Neuronal stem cell (in vitro differentiated cells): ENCODE measurements at regions not wholly inside any gene's neighbourhood (a gene's known extent, or its start where the extent isn't known, plus 50 kb on each side); places are given as distances from the start of the nearest gene placed in this dataset.

ENCODE experiments used
- DNase-seq: peaks from one replicate; pipeline ENCODE4 v3.0.0-alpha.2; 2013; ENCODE audit warnings: low spot score
- H2AFZ ChIP-seq: one replicate; pipeline ENCODE4 v1.6.1; 2013; ENCODE audit warnings: mild to moderate bottlenecking, low read length, inconsistent platforms
- H2AK5ac ChIP-seq: 2 replicates; pipeline ENCODE4 v1.6.1; 2013; ENCODE audit warnings: low read depth, mild to moderate bottlenecking, inconsistent platforms, low read length, moderate library complexity, mixed read lengths
- H2BK120ac ChIP-seq: 2 replicates; pipeline ENCODE4 v1.6.1; 2013; ENCODE audit warnings: low read depth, mild to moderate bottlenecking, inconsistent platforms, low read length, moderate library complexity, mixed read lengths
- H2BK12ac ChIP-seq: one replicate; pipeline ENCODE4 v1.6.1; 2013; ENCODE audit warnings: low read length, inconsistent platforms
- H2BK15ac ChIP-seq: 2 replicates; pipeline ENCODE4 v1.6.1; 2013; ENCODE audit warnings: mild to moderate bottlenecking, low read length, inconsistent platforms, mixed read lengths
- H2BK5ac ChIP-seq: one replicate; pipeline ENCODE4 v1.6.1; 2013; ENCODE audit warnings: inconsistent platforms, mild to moderate bottlenecking, low read length, moderate library complexity
- H3K14ac ChIP-seq: one replicate; pipeline ENCODE4 v1.6.1; 2013; ENCODE audit warnings: low read length, inconsistent platforms
- H3K18ac ChIP-seq: 2 replicates; pipeline ENCODE4 v1.6.1; 2013; ENCODE audit warnings: low read length, inconsistent platforms
- H3K23ac ChIP-seq: 2 replicates; pipeline ENCODE4 v1.6.1; 2013; ENCODE audit warnings: low read depth, mild to moderate bottlenecking, mixed read lengths, low read length, inconsistent platforms; ENCODE audit not compliant: poor library complexity
- H3K27ac ChIP-seq: replicated peaks from 3 replicates; pipeline ENCODE4 v1.5.1; 2013; ENCODE audit warnings: low read length, inconsistent platforms
- H3K27me3 ChIP-seq, 3 experiments: 2 replicates each; pipeline ENCODE4 v1.6.1; 2013; ENCODE audit warnings: low read length in 3 of 3, mild to moderate bottlenecking in 2 of 3, inconsistent platforms in 1 of 3, low read depth in 1 of 3, mixed read lengths in 1 of 3, moderate library complexity in 1 of 3; ENCODE audit not compliant: control insufficient read depth in 3 of 3, insufficient read depth in 3 of 3
- H3K36me3 ChIP-seq, 2 donors: replicated peaks in 1 of 2; 2 replicates each; pipeline ENCODE4 v1.6.1; 2013; ENCODE audit warnings: low read length in 2 of 2; ENCODE audit not compliant: control insufficient read depth in 2 of 2, insufficient read depth in 2 of 2
- H3K4ac ChIP-seq: 2 replicates; pipeline ENCODE4 v1.6.1; 2013; ENCODE audit warnings: inconsistent platforms, mild to moderate bottlenecking, low read length, moderate library complexity
- H3K4me1 ChIP-seq, 2 donors: 1 replicate in 1 of 2; 2 replicates in 1 of 2; pipeline ENCODE4 v1.6.1; 2013; ENCODE audit warnings: low read length in 2 of 2, low read depth in 1 of 2; ENCODE audit not compliant: control insufficient read depth in 2 of 2, insufficient read depth in 1 of 2
- H3K4me2 ChIP-seq: one replicate; pipeline ENCODE4 v1.6.1; 2013; ENCODE audit warnings: mild to moderate bottlenecking, low read length, inconsistent platforms; ENCODE audit not compliant: insufficient read depth, poor library complexity, severe bottlenecking
- H3K4me3 ChIP-seq, 2 donors: 2 replicates each; pipeline ENCODE4 v1.5.1; 2013; ENCODE audit warnings: low read length in 2 of 2, mild to moderate bottlenecking in 2 of 2, inconsistent platforms in 1 of 2, moderate library complexity in 1 of 2
- H3K79me1 ChIP-seq: one replicate; pipeline ENCODE4 v1.6.1; 2013; ENCODE audit warnings: low read depth, mild to moderate bottlenecking, inconsistent platforms, low read length, moderate library complexity
- H3K9ac ChIP-seq: one replicate; pipeline ENCODE4 v1.6.1; 2013; ENCODE audit warnings: mild to moderate bottlenecking, low read depth, low read length, inconsistent platforms; ENCODE audit not compliant: poor library complexity
- H3K9me3 ChIP-seq, 2 donors: replicated peaks in 1 of 2; 2 replicates each; pipeline versions ENCODE3 to v1.6.1; 2013; ENCODE audit warnings: low read length in 2 of 2, mild to moderate bottlenecking in 2 of 2, inconsistent platforms in 1 of 2, low read depth in 1 of 2, mixed read lengths in 1 of 2, moderate library complexity in 1 of 2; ENCODE audit not compliant: control insufficient read depth in 2 of 2, insufficient read depth in 1 of 2
- H4K8ac ChIP-seq: one replicate; pipeline ENCODE4 v1.6.1; 2013; ENCODE audit warnings: low read depth, mild to moderate bottlenecking, inconsistent platforms, low read length, moderate library complexity
- H4K91ac ChIP-seq: one replicate; pipeline ENCODE4 v1.6.1; 2013; ENCODE audit warnings: low read length, low read depth, mild to moderate bottlenecking, inconsistent platforms; ENCODE audit not compliant: poor library complexity
- WGBS, 2 donors: extraction: QIAGEN DNeasy Blood & Tissue Kit; methylation state at CpG; one replicate each; pipeline ENCODE4 v1.1.7; 2013; ENCODE audit warnings: missing lambda C conversion rate in 2 of 2, mixed read lengths in 1 of 2; ENCODE audit not compliant: insufficient read length in 2 of 2, insufficient replicate concordance in 1 of 2; ENCODE audit errors: extremely low coverage in 2 of 2; 5-methylcytosine and 5-hydroxymethylcytosine counted together

GRCh38 chrX:34406580-34406979, 250.5 kb downstream of the TMEM47 start:
- Histone ChIP-seq H3K4me2 (no peak overlapping the region), H3K18ac (no peak overlapping the region), H3K27me3 (no peaks in the 10 kb centered on the region), H2BK15ac (no peak overlapping the region), H2BK12ac (no peak overlapping the region), H4K8ac (no peak overlapping the region), H2BK5ac (no peak overlapping the region), H3K27ac (no peak overlapping the region), H2AK5ac (no peak overlapping the region), H3K9ac (no peak overlapping the region), H3K4me1 (no peaks in the 10 kb centered on the region), H3K79me1 (no peaks in the 10 kb centered on the region), H3K23ac (no peak overlapping the region), H4K91ac (no peak overlapping the region), H3K4ac (no peak overlapping the region), H3K36me3 (no peaks in the 10 kb centered on the region), H2BK120ac (no peak overlapping the region), H2AFZ (no peak overlapping the region), H3K14ac (no peak overlapping the region), H3K9me3 (no peaks in the 10 kb centered on the region), H3K4me3 (no peak overlapping the region)
- DNase-seq, result no peak
- WGBS, 2 donors, result no CpG with 5 or more reads among the region's 1 CpG

- Histone ChIP-seq H4K91ac (no peak overlapping the region), H3K4ac (no peak overlapping the region), H3K4me1 (no peaks in the 10 kb centered on the region), H2BK12ac (no peak overlapping the region), H2AK5ac (no peak overlapping the region), H3K27ac (no peak overlapping the region), H2BK120ac (no peak overlapping the region), H3K23ac (no peak overlapping the region), H3K18ac (no peak overlapping the region), H3K27me3 (no peaks in the 10 kb centered on the region), H3K9me3 (no peaks in the 10 kb centered on the region), H2AFZ (no peak overlapping the region), H3K36me3 (no peaks in the 10 kb centered on the region), H3K4me3 (no peak overlapping the region), H3K9ac (no peak overlapping the region), H3K4me2 (no peak overlapping the region), H3K14ac (no peak overlapping the region), H2BK5ac (no peak overlapping the region), H4K8ac (no peak overlapping the region), H3K79me1 (no peaks in the 10 kb centered on the region), H2BK15ac (no peak overlapping the region)
- no CpG with 5 or more reads among the region's 7 CpGs for WGBS, 2 donors
- no peak for DNase-seq
Measured at GRCh38 chrX:34404386-34405070, 252.6 kb downstream of the TMEM47 start.

- H2AK5ac ChIP-seq, result no peak overlapping the region
- H3K27me3 ChIP-seq, result no peaks in the 10 kb centered on the region
- no peaks in the 10 kb centered on the region for H3K4me1 ChIP-seq
- H4K91ac ChIP-seq, result no peak overlapping the region
- H3K18ac ChIP-seq, result no peak overlapping the region
- H3K27ac ChIP-seq, result no peak overlapping the region
- no peak overlapping the region for H2BK15ac ChIP-seq
- H3K9ac ChIP-seq, result no peak overlapping the region
- H3K4ac ChIP-seq, result no peak overlapping the region
- H3K79me1 ChIP-seq, result no peaks in the 10 kb centered on the region
- WGBS, 2 donors, result no CpG with 5 or more reads among the region's 1 CpG
- H4K8ac ChIP-seq, result no peak overlapping the region
- no peak overlapping the region for H3K4me2 ChIP-seq
- H3K14ac ChIP-seq, result no peak overlapping the region
- no peaks in the 10 kb centered on the region for H3K9me3 ChIP-seq
- no peak overlapping the region for H2BK12ac ChIP-seq
- H2BK5ac ChIP-seq, result no peak overlapping the region
- H3K23ac ChIP-seq, result no peak overlapping the region
- H2BK120ac ChIP-seq, result no peak overlapping the region
- H3K4me3 ChIP-seq, result no peak overlapping the region
- DNase-seq, result no peak
- no peaks in the 10 kb centered on the region for H3K36me3 ChIP-seq
- no peak overlapping the region for H2AFZ ChIP-seq
Measured at GRCh38 chrX:34401411-34401810, 255.7 kb downstream of the TMEM47 start.

- H2BK12ac ChIP-seq, result no peak overlapping the region
- no peak overlapping the region for H2BK120ac ChIP-seq
- no CpG with 5 or more reads among the region's 2 CpGs for WGBS, 2 donors
- no peaks in the 10 kb centered on the region for H3K36me3 ChIP-seq
- no peak overlapping the region for H4K91ac ChIP-seq
- no peak overlapping the region for H4K8ac ChIP-seq
- H3K14ac ChIP-seq, result no peak overlapping the region
- no peak for DNase-seq
- H2AK5ac ChIP-seq, result no peak overlapping the region
- no peaks in the 10 kb centered on the region for H3K27me3 ChIP-seq
- H2BK5ac ChIP-seq, result no peak overlapping the region
- no peak overlapping the region for H3K4me2 ChIP-seq
- H3K4ac ChIP-seq, result no peak overlapping the region
- H3K79me1 ChIP-seq, result no peaks in the 10 kb centered on the region
- H3K4me3 ChIP-seq, result no peak overlapping the region
- no peak overlapping the region for H2AFZ ChIP-seq
- no peak overlapping the region for H3K18ac ChIP-seq
- H3K27ac ChIP-seq, result no peak overlapping the region
- no peak overlapping the region for H3K23ac ChIP-seq
- H3K4me1 ChIP-seq, result no peaks in the 10 kb centered on the region
- H2BK15ac ChIP-seq, result no peak overlapping the region
- H3K9me3 ChIP-seq, result no peaks in the 10 kb centered on the region
- no peak overlapping the region for H3K9ac ChIP-seq
Measured at GRCh38 chrX:34382416-34382815, 250.3 kb upstream of the FAM47A start.
